Spleen (tissue), 7 donors: ENCODE measurements at regions not wholly inside any gene's neighbourhood (a gene's known extent, or its start where the extent isn't known, plus 50 kb on each side); places are given as distances from the start of the nearest gene placed in this dataset.

ENCODE experiments used
- POLR2A ChIP-seq, 3 donors: fragments of 450-650 bp; IDR thresholded peaks; one replicate each; pipeline ENCODE4 v1.5.1; 2017; ENCODE audit warnings: antibody characterized with exemption in 3 of 3, mild to moderate bottlenecking in 1 of 3
- POLR2AphosphoS5 ChIP-seq, 3 donors: sonication (generic); formaldehyde crosslinking; IDR thresholded peaks; one replicate each; pipeline ENCODE4 v1.5.1; 2017; ENCODE audit warnings: antibody characterized with exemption in 3 of 3
- TF ChIP-seq, protein P1 (sequence below), 11 experiments: fragments of 200-600 bp in 7 of 11; fragments of 450-650 bp in 4 of 11; sonication (generic) in 4 of 11; IDR thresholded peaks in 8 of 11; conservative IDR thresholded peaks in 3 of 11; 1 replicate in 7 of 11; 2 replicates in 4 of 11; pipeline versions ENCODE4 v1.4.0 to v1.8.0; 2016 to 2021; ENCODE audit warnings: antibody characterized with exemption in 11 of 11, inconsistent platforms in 4 of 11, mild to moderate bottlenecking in 1 of 11
- donor health status: DM: no; HTN: no; CAD: no; lungs with moderate emphysema.
- donor health status: DM: no; HTN: no; CAD: no.
- donor health status: DM: no; HTN: no; CAD: no.

DNA sequence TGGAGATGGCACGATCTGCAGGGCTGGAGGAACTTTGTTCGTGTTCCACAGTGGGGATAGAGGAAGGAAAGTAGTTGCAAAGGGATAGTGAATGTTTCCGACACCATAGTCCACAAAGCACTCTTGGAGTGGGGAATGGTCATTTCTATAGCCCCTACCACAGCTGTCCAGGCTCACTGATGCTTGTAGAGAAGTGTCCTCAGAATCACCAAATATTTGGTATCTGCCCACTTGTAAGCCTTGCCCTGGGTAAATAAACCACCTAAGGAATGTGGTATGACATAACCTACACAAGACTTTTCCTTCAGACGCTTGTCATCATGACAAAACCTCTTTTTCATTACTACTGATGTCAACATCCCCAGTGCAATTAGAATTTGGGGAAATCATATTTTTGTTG lies 686.5 kb upstream of the ARGLU1 start:
- no peak for TF ChIP-seq POLR2A (IDR thresholded peaks at IDR 0.05)
- TF ChIP-seq, protein P1, sequence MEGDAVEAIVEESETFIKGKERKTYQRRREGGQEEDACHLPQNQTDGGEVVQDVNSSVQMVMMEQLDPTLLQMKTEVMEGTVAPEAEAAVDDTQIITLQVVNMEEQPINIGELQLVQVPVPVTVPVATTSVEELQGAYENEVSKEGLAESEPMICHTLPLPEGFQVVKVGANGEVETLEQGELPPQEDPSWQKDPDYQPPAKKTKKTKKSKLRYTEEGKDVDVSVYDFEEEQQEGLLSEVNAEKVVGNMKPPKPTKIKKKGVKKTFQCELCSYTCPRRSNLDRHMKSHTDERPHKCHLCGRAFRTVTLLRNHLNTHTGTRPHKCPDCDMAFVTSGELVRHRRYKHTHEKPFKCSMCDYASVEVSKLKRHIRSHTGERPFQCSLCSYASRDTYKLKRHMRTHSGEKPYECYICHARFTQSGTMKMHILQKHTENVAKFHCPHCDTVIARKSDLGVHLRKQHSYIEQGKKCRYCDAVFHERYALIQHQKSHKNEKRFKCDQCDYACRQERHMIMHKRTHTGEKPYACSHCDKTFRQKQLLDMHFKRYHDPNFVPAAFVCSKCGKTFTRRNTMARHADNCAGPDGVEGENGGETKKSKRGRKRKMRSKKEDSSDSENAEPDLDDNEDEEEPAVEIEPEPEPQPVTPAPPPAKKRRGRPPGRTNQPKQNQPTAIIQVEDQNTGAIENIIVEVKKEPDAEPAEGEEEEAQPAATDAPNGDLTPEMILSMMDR (IDR thresholded peaks at IDR 0.05 in 8 of 11, conservative IDR thresholded peaks at IDR 0.05 in 3 of 11), result no peak
- no peak for TF ChIP-seq POLR2AphosphoS5 (IDR thresholded peaks at IDR 0.05)
